ENCODE measurements at regions not wholly inside any gene's neighbourhood (a gene's known extent, or its start where the extent isn't known, plus 50 kb on each side); places are given as distances from the start of the nearest gene placed in this dataset.

DNA sequence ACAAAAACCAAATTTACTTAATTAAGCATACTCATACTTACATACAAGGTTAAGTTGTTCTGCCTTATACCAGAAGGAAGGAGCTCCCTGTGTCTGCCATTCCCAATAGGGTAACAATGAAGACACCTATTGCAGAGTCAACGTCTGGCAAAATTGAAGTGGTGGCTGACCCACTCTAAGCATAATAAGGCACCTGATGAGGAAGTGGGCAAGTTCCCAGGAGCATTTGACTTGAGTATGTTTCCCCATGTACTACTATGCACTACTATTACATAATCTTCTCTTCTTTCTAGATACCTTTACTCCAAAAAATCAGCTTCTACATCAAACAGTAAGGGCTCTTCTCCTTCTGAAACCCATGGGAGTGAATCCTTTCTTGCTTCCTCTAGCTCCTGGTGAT, 591.5 kb downstream of the PPARGC1A start:
- no peak for DNase-seq
- TF ChIP-seq GATA1 (IDR thresholded peaks at IDR 0.05; ENCODE audit: low read depth, low read length) (no peak), POLR2A (IDR thresholded peaks at IDR 0.05; ENCODE audit: low read length) (no peak)

DNA sequence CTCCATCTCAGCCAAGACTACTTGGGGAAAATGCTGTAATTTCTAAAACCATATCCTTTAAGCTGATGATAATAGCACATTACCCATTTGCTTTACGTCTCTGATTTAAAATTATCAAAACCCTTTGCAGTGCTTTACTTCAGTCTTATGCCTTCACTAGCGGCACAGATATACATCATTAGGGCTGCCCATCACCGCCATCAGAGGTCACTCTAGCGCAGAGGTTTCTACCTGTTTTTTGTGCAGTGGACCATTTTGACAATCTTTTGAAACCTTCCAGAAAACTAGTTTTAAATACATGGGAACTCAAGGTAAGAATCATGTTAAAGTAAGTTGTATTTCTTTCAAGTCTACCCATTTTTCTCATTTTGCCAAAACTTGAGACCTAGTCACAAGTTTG, 592.5 kb downstream of the PPARGC1A start:
- DNase-seq = no peak
- no peak for TF ChIP-seq POLR2A (IDR thresholded peaks at IDR 0.05; ENCODE audit: low read length)
- TF ChIP-seq GATA1 (IDR thresholded peaks at IDR 0.05; ENCODE audit: low read depth, low read length) = no peak

DNA sequence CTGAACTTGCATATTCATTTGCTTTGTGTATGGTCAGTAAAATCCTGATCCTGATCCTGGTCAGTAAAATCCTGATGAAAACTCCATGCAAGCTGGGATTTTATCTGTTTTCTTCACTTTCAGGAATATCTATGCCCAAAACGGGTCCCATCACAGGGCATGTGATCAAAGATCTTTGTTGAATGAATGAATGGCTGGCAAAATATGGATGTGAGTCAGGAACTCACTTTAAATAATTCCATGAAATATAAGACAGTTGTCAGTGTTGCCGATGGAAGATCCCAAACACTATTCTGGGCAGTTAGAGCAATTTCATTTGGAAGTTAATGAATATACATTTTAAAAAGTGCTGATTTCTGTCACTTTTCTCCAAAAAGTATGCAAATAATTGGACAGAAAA, 598.4 kb downstream of the GBA3 start:
- no peak for TF ChIP-seq GATA1 (IDR thresholded peaks at IDR 0.05; ENCODE audit: low read depth, low read length)
- TF ChIP-seq POLR2A (IDR thresholded peaks at IDR 0.05; ENCODE audit: low read length) = no peak
- DNase-seq = no peak

DNA sequence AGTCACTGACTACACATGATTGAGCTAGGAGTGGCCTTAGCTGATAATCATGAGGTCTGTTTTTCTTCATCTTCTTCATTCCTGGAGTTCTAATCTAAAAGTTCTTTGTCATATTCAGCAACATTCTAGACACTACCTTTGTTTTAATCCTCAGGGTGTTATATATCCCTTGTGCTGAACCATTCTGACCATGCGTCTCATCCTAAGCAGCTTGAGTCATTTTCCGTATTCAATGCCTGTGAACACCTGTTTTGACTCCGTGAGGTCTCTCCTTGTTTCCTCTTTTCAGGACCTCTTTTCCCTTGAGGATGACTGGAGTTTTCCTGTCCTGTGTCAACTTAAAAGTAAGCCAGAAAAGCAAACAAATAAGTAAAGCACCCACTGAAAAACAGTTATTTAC, 597.9 kb downstream of the GBA3 start:
- no peak for DNase-seq
- TF ChIP-seq GATA1 (IDR thresholded peaks at IDR 0.05; ENCODE audit: low read depth, low read length) (no peak), POLR2A (IDR thresholded peaks at IDR 0.05; ENCODE audit: low read length) (no peak)

DNA sequence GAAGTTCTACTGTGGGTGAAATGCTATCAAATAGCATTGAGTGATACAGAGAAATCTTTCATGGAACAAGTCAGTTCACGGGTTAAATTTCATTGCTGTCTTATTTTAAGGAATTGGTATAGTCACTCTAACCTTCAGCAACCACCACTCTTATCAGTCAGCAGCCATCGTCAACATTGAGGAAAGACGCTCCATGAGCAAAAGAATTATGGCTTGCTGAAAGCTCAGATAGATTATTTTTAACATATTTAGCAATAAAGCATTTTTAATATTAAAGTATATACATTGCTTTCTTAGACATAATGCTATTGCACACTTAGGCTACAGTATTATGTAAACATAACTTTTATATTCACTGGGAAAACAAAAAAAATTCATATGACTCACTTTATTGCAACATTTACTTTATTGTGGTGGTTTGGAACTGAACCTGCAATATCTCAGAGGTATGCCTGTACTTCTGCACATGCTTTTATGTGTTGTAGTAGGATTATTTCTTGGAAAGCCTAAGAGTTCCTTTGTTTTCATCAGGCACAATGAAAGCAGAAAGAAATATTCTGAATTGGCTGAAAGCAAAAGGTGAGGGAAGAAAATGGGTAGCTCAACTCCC, 586.7 kb downstream of the GBA3 start:
- no peak for TF ChIP-seq POLR2A (IDR thresholded peaks at IDR 0.05; ENCODE audit: low read length)
- no peak for DNase-seq

DNA sequence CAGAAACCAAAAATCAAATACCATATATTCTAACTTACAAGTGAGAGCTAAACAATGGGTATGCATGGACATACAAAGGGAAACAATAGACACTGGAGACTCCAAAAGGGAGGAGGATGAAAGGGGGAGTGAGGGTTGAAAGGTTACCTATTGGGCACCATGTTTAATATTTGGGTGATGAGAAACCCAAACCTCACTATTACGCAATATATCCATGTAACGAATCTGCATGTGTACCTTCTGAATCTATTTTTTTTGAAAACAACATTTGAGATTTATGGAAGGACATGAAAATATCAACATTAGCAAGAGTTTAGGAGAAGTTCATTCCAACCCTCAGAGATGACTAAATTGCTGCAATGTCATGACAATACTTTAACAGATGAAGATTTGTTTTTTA, 586.1 kb downstream of the GBA3 start:
- no peak for DNase-seq
- TF ChIP-seq POLR2A (IDR thresholded peaks at IDR 0.05; ENCODE audit: low read length) = no peak
- TF ChIP-seq GATA1 (IDR thresholded peaks at IDR 0.05; ENCODE audit: low read depth, low read length) = no peak

DNA sequence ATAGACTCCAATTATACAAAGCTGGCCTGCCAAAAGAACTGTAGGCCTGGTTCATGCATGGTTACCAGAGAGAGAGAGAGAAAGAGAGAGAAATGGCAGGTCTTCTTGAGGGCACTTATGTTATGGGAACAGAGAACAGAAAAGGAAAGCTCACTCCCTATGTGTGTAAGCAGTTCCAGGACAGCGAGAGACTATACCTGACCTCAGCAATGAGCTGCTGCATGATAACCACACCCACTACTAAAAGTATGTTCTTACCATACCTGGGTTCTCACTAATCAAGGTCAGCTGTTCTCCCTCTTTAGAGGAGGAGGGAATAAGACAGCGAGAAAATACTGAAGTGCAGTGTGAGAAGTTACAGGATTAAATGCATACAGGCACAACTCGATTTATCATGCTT, 583.3 kb downstream of the GBA3 start:
- DNase-seq = no peak
- TF ChIP-seq GATA1 (IDR thresholded peaks at IDR 0.05; ENCODE audit: low read depth, low read length) (no peak), POLR2A (IDR thresholded peaks at IDR 0.05; ENCODE audit: low read length) (no peak)

DNA sequence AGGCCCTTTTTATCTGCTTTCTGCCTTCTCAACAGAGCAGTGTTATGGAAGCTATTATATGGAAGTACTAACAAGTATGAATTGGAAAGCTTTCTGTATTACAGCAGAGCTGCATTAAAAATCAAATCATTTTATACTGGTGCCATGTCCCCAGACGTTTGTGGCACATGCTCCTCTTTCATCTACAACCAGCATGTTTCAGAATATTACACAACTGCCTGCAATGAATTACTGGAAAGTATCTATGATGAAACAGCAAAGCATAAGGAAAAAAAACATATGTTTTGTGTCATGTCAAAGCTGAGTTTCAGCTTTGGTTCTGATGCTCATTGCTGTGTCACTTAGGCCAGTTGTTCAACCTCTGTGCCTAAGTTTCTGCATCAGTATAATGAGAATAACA, 576.8 kb downstream of the GBA3 start:
- DNase-seq = no peak
- TF ChIP-seq GATA1 (IDR thresholded peaks at IDR 0.05; ENCODE audit: low read depth, low read length) (no peak), POLR2A (IDR thresholded peaks at IDR 0.05; ENCODE audit: low read length) (no peak)

DNA sequence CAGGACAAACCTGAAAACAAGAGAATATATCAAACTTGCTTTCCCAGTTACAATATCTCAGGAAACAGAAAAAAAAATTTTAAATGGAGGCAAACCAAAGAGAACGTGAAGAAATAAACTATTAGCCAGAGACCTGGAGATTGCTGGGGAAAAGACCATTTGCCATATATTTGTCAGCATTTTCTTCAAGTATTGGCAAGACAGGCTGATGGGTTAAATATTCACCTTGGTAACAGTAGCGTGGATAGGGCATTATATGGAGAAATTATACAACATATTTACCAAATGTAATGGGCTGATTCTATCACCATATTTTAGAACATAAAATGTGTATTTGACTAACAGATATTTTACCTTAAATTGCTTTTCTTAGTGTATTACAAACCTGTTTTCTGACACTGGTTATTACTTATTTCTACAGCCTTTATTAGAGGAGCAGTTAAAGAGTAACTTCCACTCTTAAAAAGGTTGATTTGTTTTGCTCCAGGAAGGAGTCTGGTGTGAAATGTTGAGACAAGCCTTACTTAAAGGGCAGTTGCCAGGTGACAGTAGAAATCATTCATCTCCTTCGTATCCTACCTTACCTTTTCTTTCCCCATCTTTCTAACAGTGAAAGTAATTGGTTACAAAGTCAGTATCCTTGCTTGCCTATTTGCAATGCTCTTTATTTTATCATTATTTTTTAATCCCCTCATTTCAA, 575.5 kb downstream of the GBA3 start:
- no peak for TF ChIP-seq GATA1 (IDR thresholded peaks at IDR 0.05; ENCODE audit: low read depth, low read length)
- TF ChIP-seq POLR2A (IDR thresholded peaks at IDR 0.05; ENCODE audit: low read length) = no peak
- no peak for DNase-seq

DNA sequence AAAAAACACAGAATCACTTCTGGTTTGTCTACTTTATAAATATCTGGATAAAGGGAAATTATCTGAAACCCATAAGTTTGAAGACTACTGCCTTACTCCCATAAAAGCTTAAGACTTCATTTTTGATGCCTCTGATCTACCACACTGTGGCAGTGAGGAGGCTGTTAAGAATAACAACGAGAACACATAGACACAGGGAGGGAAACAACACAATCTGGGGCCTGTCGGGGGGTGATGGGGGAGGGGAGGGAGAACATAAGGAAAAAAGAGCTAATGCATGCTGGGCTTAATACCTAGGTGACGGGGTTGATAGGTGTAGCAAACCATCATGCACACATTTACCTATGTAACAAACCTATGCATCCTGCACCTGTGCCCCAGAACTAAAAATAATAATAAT, 573.7 kb downstream of the GBA3 start:
- DNase-seq = no peak
- TF ChIP-seq GATA1 (IDR thresholded peaks at IDR 0.05; ENCODE audit: low read depth, low read length) (no peak), POLR2A (IDR thresholded peaks at IDR 0.05; ENCODE audit: low read length) (no peak)

DNA sequence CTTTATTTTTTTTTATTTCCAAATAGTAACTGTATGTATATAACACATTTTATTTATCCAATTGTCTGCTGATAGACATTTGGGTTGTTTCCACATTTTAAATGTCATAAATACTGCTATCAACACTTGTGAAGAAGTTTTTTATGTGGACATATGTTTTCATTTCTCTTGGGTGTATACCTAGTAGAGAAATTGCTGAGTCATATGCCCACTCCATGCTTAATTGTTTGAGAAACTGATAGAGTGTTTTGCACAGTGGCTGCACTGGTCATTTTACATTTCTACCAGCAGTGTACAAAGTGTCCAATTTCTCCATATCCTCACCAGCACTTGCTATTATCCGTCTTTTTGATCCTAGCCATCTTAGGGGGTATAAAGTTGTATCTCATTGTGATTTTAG, 567.8 kb downstream of the GBA3 start:
- DNase-seq = no peak
- TF ChIP-seq GATA1 (IDR thresholded peaks at IDR 0.05; ENCODE audit: low read depth, low read length) (no peak), POLR2A (IDR thresholded peaks at IDR 0.05; ENCODE audit: low read length) (no peak)

DNA sequence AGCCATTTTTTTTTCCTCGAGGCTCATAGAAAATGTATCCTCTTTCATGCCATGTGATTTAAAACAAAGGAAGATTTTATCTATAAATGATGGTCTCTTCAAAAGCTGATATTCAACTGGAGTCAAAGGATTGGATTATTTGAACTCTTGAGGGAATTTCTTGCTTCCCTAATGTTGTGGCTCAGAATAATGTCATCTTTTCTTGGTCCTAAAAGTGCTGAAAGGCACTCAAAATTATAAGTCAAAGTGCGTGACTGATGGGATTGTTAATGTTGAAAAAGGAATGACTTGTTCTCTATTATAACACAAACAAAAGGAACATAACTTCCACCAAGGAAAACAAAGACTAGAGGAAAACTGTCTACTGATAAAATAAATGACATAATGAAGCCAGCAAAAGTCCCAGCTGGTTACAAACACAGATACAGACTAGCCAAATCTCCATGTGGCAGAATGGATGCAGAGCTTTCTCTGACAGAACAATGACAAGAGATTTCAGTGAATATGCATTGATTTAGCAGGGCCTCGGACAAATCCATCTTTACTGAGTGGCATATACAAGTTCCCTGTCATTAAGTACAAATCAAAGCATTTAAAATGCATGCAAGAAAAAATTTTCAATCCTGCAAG, 552.6 kb downstream of the GBA3 start:
- DNase-seq = no peak
- TF ChIP-seq POLR2A (IDR thresholded peaks at IDR 0.05; ENCODE audit: low read length) (no peak), GATA1 (IDR thresholded peaks at IDR 0.05; ENCODE audit: low read depth, low read length) (no peak)

DNA sequence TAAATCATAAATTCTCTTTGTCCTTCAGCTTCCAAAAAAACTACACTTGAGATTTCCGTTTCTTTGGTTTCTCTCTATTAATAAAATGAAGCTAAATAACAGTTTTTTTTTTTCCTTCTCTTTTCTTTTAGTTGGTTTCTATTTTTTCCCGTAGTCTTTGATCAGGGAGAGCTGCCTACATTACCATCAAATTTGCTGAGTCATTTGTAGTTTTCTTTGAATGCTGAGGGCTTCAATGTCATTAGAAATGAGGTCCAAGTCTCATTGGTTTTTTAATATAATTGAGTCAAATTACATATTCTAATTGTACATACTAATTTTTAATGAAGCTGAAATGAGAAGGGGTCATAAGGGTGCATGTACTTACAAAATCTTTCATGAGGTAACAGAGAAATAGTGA, 550.2 kb downstream of the GBA3 start:
- TF ChIP-seq POLR2A (IDR thresholded peaks at IDR 0.05; ENCODE audit: low read length) (no peak), GATA1 (IDR thresholded peaks at IDR 0.05; ENCODE audit: low read depth, low read length) (no peak)

DNA sequence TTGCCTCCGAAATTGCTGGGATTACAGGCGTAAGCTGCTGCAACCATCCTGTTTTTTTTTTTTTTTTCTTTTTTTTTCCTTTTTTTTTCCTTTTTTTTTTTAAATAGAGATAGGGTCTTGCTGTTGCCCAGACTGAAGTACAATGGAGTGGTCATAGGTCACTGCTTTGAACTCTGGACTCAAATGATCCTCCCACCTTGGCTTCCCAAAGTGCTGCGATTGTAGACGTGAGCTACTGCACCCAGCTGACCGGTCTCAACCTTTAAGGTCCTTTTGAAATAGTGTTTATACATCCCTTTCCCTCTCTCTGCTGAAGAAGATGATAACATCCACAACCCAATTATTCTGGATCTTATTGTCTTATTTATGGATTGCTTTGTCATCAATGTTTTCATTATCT, 548.7 kb downstream of the GBA3 start:
- DNase-seq = no peak
- no peak for TF ChIP-seq POLR2A (IDR thresholded peaks at IDR 0.05; ENCODE audit: low read length)
- no peak for TF ChIP-seq GATA1 (IDR thresholded peaks at IDR 0.05; ENCODE audit: low read depth, low read length)

More for the DNA sequence above, 550.2 kb downstream of the GBA3 start:
- no peak for DNase-seq

DNA sequence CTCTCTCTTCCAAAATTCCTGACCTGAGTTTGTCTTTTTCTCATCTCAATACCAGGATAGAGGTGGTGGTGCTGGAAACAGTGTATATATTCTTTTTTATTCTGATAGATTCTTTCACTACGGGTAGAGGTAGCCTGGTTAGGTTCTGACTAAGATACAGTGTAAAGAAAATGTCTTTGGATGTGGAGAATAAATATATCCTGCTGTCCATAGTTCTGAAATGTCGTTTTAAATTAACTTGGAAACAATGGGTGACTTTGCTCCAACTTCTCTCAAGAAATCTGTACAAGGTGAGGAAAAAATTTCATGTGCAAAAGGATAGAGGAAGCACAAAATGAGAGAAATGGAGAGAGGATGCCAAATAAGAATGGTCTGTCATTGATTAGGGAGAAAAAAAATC, 546.1 kb downstream of the GBA3 start:
- DNase-seq = no peak
- TF ChIP-seq GATA1 (IDR thresholded peaks at IDR 0.05; ENCODE audit: low read depth, low read length) = no peak
- TF ChIP-seq POLR2A (IDR thresholded peaks at IDR 0.05; ENCODE audit: low read length) = no peak

Data from erythroblast (primary cell).